COR-L47 (cell line): ENCODE measurements at regions not wholly inside any gene's neighbourhood (a gene's known extent, or its start where the extent isn't known, plus 50 kb on each side); places are given as distances from the start of the nearest gene placed in this dataset.

ENCODE experiments used
- DNase-seq: peaks from one replicate; lab custom pipeline; 2025; lab: John Stamatoyannopoulos, UW

- no peak for DNase-seq
Observed at GRCh38 chr4:126223784-126224407, 909.1 kb downstream of the FAT4 start.

DNA sequence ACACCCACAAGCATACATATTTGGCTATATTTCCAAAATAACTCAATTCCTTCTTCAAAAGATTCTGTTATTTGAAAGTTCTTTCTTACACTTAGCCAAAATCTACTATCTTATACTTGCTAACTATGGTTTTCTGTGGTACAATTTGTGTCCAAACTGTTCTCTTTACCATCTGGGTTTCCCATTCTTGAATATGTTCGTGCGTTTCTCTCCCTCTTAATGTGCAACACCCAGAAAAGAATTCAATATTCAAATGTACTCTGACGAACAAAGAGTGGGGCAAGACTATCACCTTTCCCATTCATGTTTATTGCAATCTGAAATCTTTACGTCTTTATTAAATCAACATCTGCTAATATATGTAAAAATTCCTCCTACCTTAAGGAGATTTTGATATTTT lies 912.7 kb downstream of the FAT4 start:
- DNase-seq = no peak

DNA sequence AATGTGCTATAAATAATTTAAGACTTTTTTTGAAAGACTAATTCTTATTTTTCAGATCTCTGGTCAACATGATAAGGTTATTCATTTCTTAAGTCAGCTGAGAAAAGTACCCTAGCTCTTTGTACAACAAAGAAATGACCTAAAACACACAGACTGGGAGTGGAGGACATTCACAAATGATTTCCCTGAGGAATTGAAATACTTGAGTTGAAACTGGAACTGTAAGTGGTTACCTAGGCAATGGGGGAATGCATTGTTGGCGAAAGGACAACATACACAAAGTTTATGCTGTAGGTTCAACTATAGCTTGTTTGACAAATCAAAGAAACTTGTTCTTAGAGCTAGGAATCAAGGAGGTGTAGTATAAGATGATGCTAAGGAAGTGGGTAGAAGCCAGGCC lies 915.5 kb downstream of the FAT4 start:
- no peak for DNase-seq

DNA sequence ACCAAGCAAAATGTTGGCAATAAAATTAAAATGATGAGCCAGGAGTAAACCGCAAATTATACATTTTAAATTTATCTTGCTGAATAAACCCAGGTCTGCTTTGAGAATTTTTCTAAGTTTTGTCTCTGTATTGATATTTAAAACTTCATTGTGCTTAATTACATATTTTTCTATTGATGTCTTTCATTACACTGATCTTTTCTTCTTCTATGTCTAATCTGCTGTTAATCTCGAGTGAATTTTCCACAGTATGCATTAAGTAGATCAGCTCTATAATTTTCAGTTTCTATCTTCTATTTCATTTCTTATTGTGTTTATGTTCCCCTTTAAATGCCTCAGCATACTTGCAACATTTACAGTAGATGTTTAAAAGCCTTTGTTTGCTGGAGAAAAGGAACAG lies 918.7 kb downstream of the FAT4 start:
- no peak for DNase-seq

GRCh38 chr4:126238013-126238412 lies 923.3 kb downstream of the FAT4 start:
- DNase-seq = no peak

DNA sequence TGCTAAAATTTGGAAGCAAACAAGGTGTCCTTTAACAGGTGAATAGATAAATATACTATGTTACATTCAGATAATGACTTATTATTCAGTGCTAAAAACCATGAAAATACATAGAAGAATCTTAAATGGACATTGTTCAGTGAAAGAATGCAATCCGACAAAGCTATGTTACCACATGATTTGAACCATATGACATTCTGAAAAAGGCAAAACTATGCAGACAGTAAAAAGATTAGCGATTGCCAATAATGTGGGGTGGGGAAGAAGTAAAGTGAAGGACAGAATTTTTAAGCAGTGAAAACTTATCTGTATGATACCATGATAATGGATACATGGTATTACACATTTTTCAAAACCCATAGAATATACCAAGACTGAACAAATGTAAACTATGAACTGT lies 926.9 kb downstream of the FAT4 start:
- no peak for DNase-seq

GRCh38 chr4:126242679-126243390 lies 928.1 kb downstream of the FAT4 start:
- DNase-seq = no peak

- DNase-seq = no peak
Observed at GRCh38 chr4:126247409-126247808, 932.7 kb downstream of the FAT4 start.

- DNase-seq = no peak
Observed at GRCh38 chr4:126250006-126250405, 935.3 kb downstream of the FAT4 start.

- no peak for DNase-seq
Observed at GRCh38 chr4:126251169-126251568, 936.4 kb downstream of the FAT4 start.

DNA sequence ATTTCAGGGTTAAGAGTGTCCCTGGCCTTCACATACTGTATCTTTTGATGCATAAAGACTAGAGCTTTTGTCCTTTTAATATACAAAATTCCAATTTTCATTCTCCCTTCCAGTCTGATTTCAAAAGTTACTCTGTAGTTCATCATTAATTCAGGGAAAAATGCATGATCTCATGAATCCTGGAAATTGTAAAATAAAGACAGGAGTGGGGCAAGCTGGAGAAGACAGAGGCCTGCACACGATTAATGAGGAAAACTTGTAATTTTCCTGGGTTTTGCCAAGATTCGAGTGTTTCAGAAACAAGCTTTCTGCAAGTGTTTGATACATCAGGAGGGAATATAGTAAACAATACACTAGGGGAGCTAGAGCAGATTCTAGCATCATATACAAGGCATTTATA lies 947.9 kb downstream of the FAT4 start:
- DNase-seq = no peak

DNA sequence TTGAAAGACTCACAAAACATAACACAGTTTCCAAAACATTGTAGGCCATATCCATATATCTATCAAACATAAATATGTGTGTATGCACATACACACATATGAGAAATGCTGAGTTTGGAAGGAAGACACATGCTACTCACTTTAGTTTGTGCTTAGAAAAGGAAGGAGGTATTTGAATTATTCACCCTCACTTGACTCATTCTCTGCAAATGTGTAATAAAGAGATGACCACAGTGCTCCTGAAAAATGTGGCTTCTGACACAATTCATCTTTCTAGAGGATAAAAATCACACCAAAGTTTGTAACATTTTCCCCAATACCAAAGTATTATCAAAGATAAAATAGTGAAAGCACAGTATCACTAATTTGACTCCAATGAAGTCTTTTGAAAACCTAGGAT lies 950.1 kb downstream of the FAT4 start:
- DNase-seq = no peak

GRCh38 chr4:126265888-126266287 lies 951.1 kb downstream of the FAT4 start:
- DNase-seq = no peak

DNA sequence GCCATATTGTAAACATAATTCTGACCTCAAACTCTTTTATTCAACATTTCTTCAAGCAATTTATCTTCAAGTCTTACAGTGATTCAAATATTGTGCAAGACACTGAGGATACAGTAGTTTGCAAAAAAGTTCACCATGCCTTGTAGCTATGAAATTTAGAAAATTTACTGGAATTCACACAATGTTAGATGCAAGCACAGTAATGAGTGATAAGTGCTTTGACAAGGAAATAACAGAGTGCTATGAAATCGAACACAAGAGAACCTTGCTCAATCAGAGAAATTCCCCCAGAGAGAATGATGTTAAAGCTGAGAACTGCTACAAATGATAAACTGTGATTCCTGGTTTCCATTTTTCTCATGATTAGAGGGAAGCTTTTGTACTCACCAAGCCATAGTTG lies 952.9 kb downstream of the FAT4 start:
- DNase-seq = no peak

GRCh38 chr4:126268106-126268505 lies 953.4 kb downstream of the FAT4 start:
- DNase-seq = no peak

- no peak for DNase-seq
Observed at GRCh38 chr4:126269106-126269505, 954.4 kb downstream of the FAT4 start.

DNA sequence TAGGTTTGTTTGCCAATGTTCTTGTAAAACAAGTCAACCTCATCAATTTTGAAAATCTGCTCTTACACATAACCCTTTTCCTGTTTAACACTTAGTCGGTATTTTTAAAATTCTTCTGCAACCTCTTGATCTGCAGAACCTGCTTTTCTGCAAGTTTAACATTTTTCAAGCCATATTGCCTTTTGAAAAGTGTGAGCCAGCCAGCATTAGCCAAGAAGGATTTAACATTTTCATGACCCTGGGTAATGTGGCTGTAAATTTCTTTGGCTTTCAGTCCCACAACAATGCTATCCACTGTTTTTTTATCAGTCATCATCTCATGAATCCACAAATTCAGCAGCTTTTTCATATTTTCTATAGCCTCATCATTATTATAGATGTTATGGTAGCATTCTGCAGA lies 956.5 kb downstream of the FAT4 start:
- DNase-seq = no peak

DNA sequence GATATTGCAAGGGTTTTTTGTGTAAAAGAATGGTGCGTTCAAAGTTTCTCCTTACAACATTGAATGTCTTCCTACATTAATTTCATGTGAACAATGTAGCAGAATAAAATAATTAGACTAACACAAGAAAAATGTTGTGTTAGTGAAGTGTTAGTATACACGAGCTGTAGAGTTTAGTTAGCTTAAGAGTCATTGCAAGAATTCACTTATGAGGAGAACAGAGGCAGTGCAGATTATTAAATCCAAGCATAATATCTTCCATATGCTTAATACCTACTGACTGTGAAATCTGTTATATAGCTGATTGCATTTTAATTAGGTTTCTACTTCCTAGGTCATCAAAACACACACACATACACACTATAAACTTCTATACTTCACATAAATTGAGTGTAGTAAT lies 959.0 kb downstream of the FAT4 start:
- no peak for DNase-seq

- DNase-seq = no peak
Observed at GRCh38 chr4:126291886-126292285, 977.1 kb downstream of the FAT4 start.

DNA sequence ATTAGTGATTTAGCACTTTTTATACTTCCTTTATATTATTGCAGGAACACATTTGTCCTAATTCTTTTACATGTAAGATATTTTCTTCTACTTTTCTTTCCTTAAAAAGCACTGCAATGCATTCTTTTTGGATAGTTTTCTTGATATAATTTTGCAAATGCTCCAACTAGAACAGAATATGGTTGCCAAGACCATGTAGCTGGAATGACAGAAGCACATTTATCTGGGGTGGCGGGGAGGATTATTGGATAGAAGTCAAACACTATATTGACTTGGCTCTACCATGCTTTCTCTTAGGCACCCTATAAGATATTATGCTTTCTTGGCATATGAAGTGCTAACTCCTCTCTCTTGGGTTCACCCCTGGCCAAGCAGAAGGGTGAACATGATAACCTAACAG lies 983.5 kb downstream of the FAT4 start:
- no peak for DNase-seq

DNA sequence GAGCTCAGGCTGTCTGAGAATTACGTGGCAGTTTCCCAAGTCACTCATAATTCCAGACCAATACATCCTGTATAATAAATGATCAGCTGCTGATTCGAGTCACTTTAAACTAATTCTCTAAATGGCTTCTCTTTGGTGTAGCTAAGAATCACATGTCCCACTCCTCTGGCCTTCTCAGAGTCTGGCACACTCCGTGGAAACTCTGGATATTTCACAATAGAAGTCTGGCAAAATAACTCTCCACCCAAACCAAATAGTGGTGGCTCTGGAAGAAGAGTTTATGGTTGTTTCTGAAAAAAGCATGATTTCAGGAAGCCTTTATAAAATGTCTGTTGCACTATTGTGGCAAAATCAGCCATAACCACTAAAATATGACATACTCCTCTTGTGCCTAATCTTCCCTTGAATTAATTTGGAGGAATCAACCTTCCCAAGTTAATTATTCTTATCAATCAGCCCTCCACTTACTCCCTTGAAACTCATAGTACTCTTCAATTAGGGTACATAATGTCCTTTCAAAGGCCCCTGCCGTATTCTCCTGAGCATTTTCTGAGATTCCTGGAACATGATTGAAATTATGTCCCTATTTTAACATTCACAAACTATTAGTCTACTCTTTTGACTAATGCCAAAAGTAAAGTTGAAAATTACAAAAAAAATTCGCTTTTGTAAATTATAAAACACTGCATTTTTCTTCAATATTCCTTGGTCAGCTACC lies 991.6 kb downstream of the FAT4 start:
- no peak for DNase-seq

GRCh38 chr4:126318376-126318775 lies 1003.6 kb downstream of the FAT4 start:
- DNase-seq = no peak

DNA sequence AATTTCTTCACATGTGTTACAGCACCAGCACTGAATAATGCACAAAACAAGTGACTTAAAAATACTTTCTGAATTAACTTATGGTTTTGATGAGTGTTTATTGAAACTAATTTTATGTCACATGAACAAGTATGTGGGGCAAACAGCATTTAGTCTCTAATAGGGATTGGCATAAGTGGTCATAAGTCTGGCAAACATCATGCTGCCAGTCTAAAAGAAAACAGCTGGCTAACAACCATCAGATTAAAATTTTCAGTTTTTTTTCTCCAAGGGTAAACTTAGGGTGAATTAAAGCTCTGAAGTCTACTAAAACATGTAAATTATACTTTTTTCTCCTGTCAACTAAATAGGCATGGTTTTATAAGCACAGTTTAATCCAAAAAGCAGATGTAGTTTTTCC lies 1014.2 kb downstream of the FAT4 start:
- no peak for DNase-seq
